ENCODE measurements at regions not wholly inside any gene's neighbourhood (a gene's known extent, or its start where the extent isn't known, plus 50 kb on each side); places are given as distances from the start of the nearest gene placed in this dataset.

DNA sequence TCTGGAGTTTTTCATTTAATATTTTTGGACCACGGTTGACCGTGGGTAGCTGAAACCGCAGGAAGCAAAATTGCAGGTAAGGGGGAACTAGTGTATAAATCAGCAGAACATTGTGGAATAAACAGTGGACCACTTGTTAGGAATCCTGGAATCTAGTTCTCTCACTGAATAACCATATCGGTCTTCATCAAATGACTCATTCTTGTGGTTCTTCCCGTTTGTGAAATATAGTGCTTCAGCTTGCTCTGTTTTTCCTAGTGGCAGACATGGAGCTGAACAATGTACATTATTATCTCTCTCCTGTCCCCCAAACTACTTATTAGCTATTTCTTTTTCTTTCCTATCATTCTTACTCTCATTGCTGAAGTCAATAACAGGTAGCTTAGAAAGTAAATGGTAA, 61.9 kb downstream of the HSPA13 start:
- TF ChIP-seq, protein P1, sequence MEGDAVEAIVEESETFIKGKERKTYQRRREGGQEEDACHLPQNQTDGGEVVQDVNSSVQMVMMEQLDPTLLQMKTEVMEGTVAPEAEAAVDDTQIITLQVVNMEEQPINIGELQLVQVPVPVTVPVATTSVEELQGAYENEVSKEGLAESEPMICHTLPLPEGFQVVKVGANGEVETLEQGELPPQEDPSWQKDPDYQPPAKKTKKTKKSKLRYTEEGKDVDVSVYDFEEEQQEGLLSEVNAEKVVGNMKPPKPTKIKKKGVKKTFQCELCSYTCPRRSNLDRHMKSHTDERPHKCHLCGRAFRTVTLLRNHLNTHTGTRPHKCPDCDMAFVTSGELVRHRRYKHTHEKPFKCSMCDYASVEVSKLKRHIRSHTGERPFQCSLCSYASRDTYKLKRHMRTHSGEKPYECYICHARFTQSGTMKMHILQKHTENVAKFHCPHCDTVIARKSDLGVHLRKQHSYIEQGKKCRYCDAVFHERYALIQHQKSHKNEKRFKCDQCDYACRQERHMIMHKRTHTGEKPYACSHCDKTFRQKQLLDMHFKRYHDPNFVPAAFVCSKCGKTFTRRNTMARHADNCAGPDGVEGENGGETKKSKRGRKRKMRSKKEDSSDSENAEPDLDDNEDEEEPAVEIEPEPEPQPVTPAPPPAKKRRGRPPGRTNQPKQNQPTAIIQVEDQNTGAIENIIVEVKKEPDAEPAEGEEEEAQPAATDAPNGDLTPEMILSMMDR (conservative IDR thresholded peaks at IDR 0.05; ENCODE audit: control insufficient read depth, insufficient read depth, low read depth, low read length): peak; percentile 2
- H3K4me3 ChIP-seq (ENCODE audit: control insufficient read depth, low read depth, low read length): no peak overlapping the region
- peak; percentile 48 for DNase-seq (ENCODE audit: low read depth)

DNA sequence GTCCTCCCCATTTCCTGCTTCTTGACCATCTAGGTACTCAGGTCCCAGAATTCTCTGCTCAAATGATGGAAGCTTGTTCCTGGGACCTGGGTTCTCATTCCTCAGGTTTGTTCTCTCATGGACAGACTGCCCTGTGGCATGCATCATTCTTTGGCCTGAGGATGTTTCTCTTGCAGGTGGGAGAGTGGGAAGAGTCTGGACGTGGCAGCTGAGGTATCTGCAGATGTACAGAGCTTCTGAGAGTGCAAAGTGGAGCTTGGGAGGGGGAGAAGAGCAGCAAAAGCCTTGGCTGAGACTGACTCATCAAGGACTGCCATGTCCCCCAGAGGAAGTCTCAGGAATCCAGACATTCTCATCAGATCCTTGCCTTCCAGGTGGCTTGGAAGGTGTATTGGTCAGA, 63.1 kb downstream of the HSPA13 start:
- no peak for DNase-seq (ENCODE audit: low read depth)
- TF ChIP-seq, protein P1 (conservative IDR thresholded peaks at IDR 0.05; ENCODE audit: control insufficient read depth, insufficient read depth, low read depth, low read length): no peak
- H3K4me3 ChIP-seq (ENCODE audit: control insufficient read depth, low read depth, low read length): no peak overlapping the region

DNA sequence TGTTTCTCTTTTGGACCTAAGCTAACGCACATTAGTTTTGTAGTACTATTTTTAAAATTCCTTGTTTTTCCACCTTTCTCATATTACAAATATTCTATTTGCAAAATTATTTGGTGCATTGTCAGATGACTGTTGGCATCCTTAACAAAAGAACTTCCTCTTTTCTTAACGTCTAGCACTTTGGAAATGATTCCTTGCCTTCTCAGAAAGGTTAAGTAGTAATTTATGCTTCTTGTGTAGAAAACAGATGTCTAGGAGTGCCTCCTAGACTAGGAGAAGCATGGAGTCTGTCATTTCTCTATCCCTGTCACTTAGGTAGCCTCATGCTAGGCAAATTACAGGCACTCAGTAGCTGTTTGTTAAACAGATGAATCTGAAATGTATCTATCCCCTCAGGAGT, 64.4 kb downstream of the HSPA13 start:
- no peak for DNase-seq (ENCODE audit: low read depth)
- no peak overlapping the region for H3K4me3 ChIP-seq (ENCODE audit: control insufficient read depth, low read depth, low read length)
- TF ChIP-seq, protein P1 (conservative IDR thresholded peaks at IDR 0.05; ENCODE audit: control insufficient read depth, insufficient read depth, low read depth, low read length): no peak

DNA sequence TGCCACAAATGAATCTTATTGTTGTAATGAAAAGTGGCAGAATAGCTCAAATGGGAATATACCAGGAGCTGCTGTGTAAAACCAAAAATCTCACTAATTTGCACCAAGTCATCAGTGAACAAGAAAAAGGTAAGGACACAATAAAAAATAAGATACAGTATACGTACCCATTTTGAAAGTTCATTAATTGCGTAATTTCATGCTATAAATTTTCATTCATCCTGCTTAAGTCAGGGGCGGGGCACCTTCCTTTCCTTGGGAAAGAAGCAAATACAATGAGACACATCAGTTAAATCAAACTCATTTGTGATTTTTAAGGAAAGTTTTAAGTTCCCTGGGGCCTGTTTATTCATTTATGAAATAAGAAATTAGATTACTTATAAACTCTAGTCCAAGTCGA, 65.4 kb downstream of the HSPA13 start:
- no peak overlapping the region for H3K4me3 ChIP-seq (ENCODE audit: control insufficient read depth, low read depth, low read length)
- TF ChIP-seq, protein P1 (conservative IDR thresholded peaks at IDR 0.05; ENCODE audit: control insufficient read depth, insufficient read depth, low read depth, low read length): no peak
- no peak for DNase-seq (ENCODE audit: low read depth)

DNA sequence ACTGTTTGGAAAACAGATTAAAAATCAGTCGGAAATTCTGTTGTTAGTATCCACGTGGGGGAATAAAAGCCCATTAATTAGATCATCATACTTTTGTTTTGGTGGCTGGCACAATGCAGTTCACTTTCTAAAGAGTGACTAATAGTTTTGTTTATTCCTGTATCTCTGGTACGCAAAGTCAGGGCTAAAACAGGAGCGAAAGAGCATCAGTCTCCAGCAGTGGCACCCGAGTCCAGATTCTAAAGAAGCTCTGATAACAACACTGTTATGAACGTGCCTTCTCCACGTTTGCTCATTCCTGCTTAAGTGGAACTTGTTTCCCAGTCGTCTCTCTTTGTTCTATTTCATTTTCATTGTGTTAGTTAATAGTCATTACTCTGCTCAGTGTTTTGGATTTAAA, 69.6 kb downstream of the HSPA13 start:
- DNase-seq (ENCODE audit: low read depth): no peak
- H3K4me3 ChIP-seq (ENCODE audit: control insufficient read depth, low read depth, low read length): no peak overlapping the region
- TF ChIP-seq, protein P1 (conservative IDR thresholded peaks at IDR 0.05; ENCODE audit: control insufficient read depth, insufficient read depth, low read depth, low read length): no peak

DNA sequence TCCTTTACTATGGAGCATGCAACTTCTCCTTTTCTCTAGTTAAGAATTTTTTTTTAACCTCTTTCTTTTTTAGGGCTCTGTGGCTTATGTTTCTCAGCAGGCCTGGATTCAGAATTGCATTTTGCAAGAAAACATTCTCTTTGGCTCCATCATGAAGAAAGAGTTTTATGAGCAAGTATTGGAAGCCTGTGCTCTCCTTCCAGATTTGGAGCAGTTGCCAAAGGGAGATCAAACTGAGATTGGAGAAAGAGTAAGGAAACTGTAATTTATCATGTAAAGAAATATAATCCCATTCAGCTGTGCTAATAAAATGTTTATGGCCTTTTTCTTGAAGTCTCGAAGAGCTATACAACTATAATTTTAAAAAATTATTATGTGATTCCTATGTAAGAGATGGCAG, 70.1 kb downstream of the HSPA13 start:
- TF ChIP-seq, protein P1 (conservative IDR thresholded peaks at IDR 0.05; ENCODE audit: control insufficient read depth, insufficient read depth, low read depth, low read length): no peak
- no peak overlapping the region for H3K4me3 ChIP-seq (ENCODE audit: control insufficient read depth, low read depth, low read length)
- DNase-seq (ENCODE audit: low read depth): no peak

DNA sequence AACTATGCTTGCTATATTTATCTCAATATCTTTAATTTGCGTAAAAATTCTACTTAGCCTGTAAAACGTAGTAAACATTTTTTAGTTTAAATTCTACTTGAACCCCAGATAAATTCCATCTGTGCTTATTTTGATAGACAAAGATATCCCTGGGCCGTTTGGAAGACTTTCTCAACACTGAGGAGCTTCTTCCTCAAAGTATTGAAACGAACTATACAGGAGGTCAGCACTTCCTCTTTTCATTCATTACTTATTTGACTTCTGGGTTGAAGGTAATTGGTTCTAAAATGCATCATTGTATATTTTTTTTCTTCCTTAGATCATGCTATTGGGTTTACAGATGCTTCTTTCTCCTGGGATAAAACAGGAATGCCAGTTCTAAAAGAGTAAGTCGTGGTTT, 74.7 kb downstream of the HSPA13 start:
- DNase-seq (ENCODE audit: low read depth): no peak
- no peak overlapping the region for H3K4me3 ChIP-seq (ENCODE audit: control insufficient read depth, low read depth, low read length)
- TF ChIP-seq, protein P1 (conservative IDR thresholded peaks at IDR 0.05; ENCODE audit: control insufficient read depth, insufficient read depth, low read depth, low read length): no peak
